IgD-negative memory B cell (primary cell): ENCODE measurements at regions not wholly inside any gene's neighbourhood (a gene's known extent, or its start where the extent isn't known, plus 50 kb on each side); places are given as distances from the start of the nearest gene placed in this dataset.
A peak's percentile ranks its signal among the peaks of the same experiment; 100 is the strongest.
"Not testable (repeated sequence)": the region's sequence is repeated elsewhere in the genome, so short reads cannot be mapped to it uniquely, and the experiment has no call there.

ENCODE experiments used
- H3K27ac Mint-ChIP-seq, 3 donors: one replicate each; pipeline ENCODE4 v1.8.0; 2020 to 2022; ENCODE audit warnings: mild to moderate bottlenecking in 3 of 3, mixed read lengths in 3 of 3, moderate library complexity in 1 of 3
- H3K27me3 Mint-ChIP-seq: one replicate; pipeline ENCODE4 v1.8.0; 2021; ENCODE audit warnings: mixed read lengths
- H3K36me3 Mint-ChIP-seq: one replicate; pipeline ENCODE4 v1.8.0; 2020; ENCODE audit warnings: mild to moderate bottlenecking, mixed read lengths
- H3K4me1 Mint-ChIP-seq, 3 donors: one replicate each; pipeline ENCODE4 v1.8.0; 2020 to 2022; ENCODE audit warnings: mixed read lengths in 3 of 3, mild to moderate bottlenecking in 1 of 3
- H3K4me3 Mint-ChIP-seq, 4 donors: one replicate each; pipeline ENCODE4 v1.8.0; 2020 to 2022; ENCODE audit warnings: mild to moderate bottlenecking in 4 of 4, mixed read lengths in 4 of 4, moderate library complexity in 3 of 4
- H3K9me3 Mint-ChIP-seq, 3 donors: one replicate each; pipeline ENCODE4 v1.8.0; 2020 to 2021; ENCODE audit warnings: mixed read lengths in 3 of 3, mild to moderate bottlenecking in 1 of 3

DNA sequence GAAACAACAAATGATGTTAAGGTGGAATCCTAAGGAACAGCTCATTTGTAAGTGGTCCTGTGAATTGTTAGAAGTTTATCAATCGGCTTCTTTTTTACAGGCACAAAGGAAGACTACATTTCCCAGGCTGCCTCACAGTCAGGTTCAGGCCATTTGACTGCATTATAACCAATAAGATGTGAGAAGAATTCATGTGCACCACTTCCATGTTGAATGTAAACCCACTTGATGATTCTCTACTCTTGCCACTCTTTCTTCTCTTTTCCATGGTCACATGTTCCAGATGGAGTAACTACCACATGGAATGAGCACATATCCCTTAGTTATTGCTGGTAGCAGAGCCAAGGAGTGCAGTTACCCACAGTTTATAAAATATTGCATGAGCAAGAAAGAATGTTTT is 67.1 kb upstream of the GZMB start:
- Mint-ChIP-seq H3K27me3 (no peaks in the 10 kb centered on the region), H3K9me3 (no peaks in the 10 kb centered on the region), H3K4me1 (peaks cover 35 to 62% (median 43%) of the 10 kb centered on the region in 3 donors), H3K36me3 (no peaks in the 10 kb centered on the region), H3K27ac (peak overlapping the region in 1 of 3 donors; percentile 43), H3K4me3 (no peak overlapping the region)

DNA sequence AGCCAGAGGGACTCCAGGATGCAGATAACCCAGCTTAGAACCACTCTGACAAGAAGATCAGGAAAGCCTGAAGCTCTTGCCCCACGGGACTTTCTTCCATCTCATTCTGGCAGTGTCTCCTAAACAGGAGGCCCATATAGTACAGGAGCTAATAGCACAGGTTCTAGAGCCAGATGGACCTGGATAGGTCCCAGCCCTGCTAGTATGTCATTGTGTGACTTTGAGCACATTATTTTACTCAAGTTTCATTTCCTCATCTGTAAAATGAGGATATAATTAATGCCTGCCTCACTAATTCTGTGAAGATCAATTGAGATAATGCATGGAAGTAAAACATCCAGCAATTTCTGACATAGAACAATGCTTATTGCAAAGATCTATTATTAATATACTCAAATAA is 66.5 kb upstream of the GZMB start:
- peak overlapping the region in 2 of 3 donors; percentile 40 to 43 for H3K27ac Mint-ChIP-seq
- peak overlapping the region in 2 of 4 donors; percentile 33 to 41 for H3K4me3 Mint-ChIP-seq
- peaks cover 30 to 56% (median 37%) of the 10 kb centered on the region in 3 donors for H3K4me1 Mint-ChIP-seq
- no peaks in the 10 kb centered on the region for H3K27me3 Mint-ChIP-seq
- H3K36me3 Mint-ChIP-seq: no peaks in the 10 kb centered on the region
- no peaks in the 10 kb centered on the region for H3K9me3 Mint-ChIP-seq

DNA sequence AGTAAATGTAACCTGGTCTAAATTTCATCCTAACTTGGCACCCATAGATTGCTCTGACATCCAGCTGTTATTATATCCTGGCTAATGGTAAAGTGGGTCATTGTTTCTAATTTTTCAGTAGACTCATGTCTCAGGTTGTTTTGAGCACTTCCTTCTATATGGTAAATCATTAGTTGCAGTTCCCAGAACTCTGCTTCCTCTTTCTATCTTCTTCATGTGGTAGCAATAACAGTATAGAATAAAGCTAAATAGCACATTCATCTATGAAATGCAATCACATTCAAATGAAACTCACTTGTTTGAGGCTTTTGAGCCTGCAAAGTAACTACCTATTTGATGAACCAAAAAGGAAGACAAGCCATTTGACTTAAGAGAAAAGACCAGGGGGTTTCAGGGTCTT is 65.1 kb upstream of the GZMB start:
- Mint-ChIP-seq H3K9me3 (no peaks in the 10 kb centered on the region), H3K4me1 (peaks cover 18 to 41% (median 27%) of the 10 kb centered on the region in 3 donors), H3K4me3 (peak overlapping the region in 1 of 4 donors; percentile 13), H3K27ac (peak overlapping the region in 1 of 3 donors; percentile 64), H3K36me3 (no peaks in the 10 kb centered on the region), H3K27me3 (no peaks in the 10 kb centered on the region)

DNA sequence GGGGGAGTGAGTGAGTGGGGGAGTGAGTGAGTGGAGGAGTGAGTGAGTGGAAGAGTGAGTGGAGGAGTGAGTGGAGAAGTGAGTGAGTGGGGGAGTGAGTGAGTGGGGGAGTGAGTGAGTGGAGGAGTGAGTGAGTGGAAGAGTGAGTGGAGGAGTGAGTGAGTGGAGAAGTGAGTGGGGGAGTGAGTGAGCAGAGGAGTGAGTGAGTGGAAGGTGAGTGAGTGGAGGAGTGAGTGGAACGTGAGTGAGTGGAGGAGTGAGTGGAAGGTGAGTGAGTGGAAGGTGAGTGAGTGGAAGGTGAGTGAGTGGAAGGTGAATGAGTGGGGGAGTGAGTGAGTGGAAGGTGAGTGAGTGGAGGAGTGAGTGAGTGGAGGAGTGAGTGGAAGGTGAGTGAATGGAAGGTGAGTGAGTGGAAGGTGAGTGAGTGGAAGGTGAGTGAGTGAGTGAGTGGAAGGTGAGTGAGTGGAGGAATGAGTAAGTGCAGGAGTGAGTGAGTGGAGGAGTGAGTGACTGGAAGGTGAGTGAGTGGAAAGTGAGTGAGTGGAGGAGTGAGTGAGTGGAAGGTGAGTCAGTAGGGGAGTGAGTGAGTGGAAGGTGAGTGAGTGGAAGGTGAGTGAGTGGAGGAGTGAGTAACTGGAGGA is 62.4 kb upstream of the GZMB start:
- H3K9me3 Mint-ChIP-seq, H3K27me3 Mint-ChIP-seq, H3K36me3 Mint-ChIP-seq, H3K27ac Mint-ChIP-seq, H3K4me3 Mint-ChIP-seq: not testable (repeated sequence)
- H3K4me1 Mint-ChIP-seq: peaks cover 18 to 34% (median 24%) of the 10 kb centered on the region in 3 donors

- Mint-ChIP-seq H3K4me1 (peaks cover 15 to 30% (median 20%) of the 10 kb centered on the region in 3 donors), H3K27me3 (no peaks in the 10 kb centered on the region), H3K27ac (no peak overlapping the region), H3K4me3 (no peak overlapping the region), H3K36me3 (no peaks in the 10 kb centered on the region), H3K9me3 (no peaks in the 10 kb centered on the region)
Observed at GRCh38 chr14:24695265-24696241, 61.6 kb upstream of the GZMB start.

- no peak overlapping the region for H3K27ac Mint-ChIP-seq
- peaks cover 12 to 22% (median 14%) of the 10 kb centered on the region in 3 donors for H3K4me1 Mint-ChIP-seq
- H3K27me3 Mint-ChIP-seq: no peaks in the 10 kb centered on the region
- H3K4me3 Mint-ChIP-seq: no peak overlapping the region
- no peaks in the 10 kb centered on the region for H3K36me3 Mint-ChIP-seq
- no peaks in the 10 kb centered on the region for H3K9me3 Mint-ChIP-seq
Observed at GRCh38 chr14:24694680-24695079, 60.7 kb upstream of the GZMB start.

DNA sequence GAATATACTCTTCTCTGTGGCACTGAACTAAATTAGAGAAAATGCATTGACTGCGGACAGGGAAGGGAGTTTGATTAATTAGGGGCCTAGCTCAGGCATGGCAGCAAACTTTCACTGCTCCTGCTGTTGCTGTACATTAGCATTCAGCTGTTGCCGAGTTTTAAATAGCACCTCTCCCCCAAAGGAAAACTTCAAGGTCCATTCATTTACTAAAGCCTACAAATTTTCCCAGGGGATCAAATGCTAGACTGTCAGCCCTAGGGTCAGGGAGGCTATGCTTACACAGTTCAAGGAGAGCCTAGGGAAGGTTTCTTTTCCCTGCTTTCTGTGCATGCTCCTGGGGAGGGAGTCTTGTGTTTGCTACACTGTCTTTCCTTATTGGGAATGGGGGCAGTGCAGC is 60.0 kb upstream of the GZMB start:
- H3K4me1 Mint-ChIP-seq: peaks cover 8 to 16% (median 9%) of the 10 kb centered on the region in 3 donors
- H3K36me3 Mint-ChIP-seq: no peaks in the 10 kb centered on the region
- H3K27ac Mint-ChIP-seq: peak overlapping the region in 1 of 3 donors; percentile 30
- H3K27me3 Mint-ChIP-seq: no peaks in the 10 kb centered on the region
- H3K4me3 Mint-ChIP-seq: no peak overlapping the region
- H3K9me3 Mint-ChIP-seq: no peaks in the 10 kb centered on the region

- peaks cover 4 to 11% (median 6%) of the 10 kb centered on the region in 3 donors for H3K4me1 Mint-ChIP-seq
- no peak overlapping the region for H3K4me3 Mint-ChIP-seq
- no peaks in the 10 kb centered on the region for H3K9me3 Mint-ChIP-seq
- no peaks in the 10 kb centered on the region for H3K36me3 Mint-ChIP-seq
- no peak overlapping the region for H3K27ac Mint-ChIP-seq
- H3K27me3 Mint-ChIP-seq: no peaks in the 10 kb centered on the region
Observed at GRCh38 chr14:24693353-24693737, 59.4 kb upstream of the GZMB start.

- Mint-ChIP-seq H3K9me3 (no peaks in the 10 kb centered on the region), H3K27me3 (no peaks in the 10 kb centered on the region), H3K4me3 (peak overlapping the region in 1 of 4 donors; percentile 14), H3K4me1 (peaks cover 4 to 7% (median 6%) of the 10 kb centered on the region in 3 donors), H3K27ac (no peak overlapping the region), H3K36me3 (no peaks in the 10 kb centered on the region)
Observed at GRCh38 chr14:24692382-24693352, 58.7 kb upstream of the GZMB start.

DNA sequence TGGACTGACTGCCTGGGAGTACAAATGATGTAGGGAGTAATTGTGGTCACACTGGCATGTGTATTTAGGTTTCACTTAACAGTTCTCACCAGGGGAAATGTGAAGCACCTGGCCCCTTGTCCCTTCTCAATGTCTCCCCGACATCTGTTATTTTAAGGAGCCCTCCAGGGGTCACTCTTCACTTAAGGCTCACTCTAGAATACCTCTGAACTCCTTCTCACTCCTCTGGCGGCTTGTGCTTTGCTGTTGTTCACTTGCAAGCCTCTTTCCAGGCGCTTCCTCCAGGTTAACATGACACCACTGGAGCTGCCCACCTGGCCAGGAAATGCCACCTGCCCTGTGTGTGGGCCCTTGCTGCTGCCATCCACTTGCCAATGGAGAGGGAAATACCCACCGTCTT is 56.5 kb upstream of the GZMB start:
- no peak overlapping the region for H3K4me3 Mint-ChIP-seq
- H3K9me3 Mint-ChIP-seq: no peaks in the 10 kb centered on the region
- H3K27ac Mint-ChIP-seq: no peak overlapping the region

DNA sequence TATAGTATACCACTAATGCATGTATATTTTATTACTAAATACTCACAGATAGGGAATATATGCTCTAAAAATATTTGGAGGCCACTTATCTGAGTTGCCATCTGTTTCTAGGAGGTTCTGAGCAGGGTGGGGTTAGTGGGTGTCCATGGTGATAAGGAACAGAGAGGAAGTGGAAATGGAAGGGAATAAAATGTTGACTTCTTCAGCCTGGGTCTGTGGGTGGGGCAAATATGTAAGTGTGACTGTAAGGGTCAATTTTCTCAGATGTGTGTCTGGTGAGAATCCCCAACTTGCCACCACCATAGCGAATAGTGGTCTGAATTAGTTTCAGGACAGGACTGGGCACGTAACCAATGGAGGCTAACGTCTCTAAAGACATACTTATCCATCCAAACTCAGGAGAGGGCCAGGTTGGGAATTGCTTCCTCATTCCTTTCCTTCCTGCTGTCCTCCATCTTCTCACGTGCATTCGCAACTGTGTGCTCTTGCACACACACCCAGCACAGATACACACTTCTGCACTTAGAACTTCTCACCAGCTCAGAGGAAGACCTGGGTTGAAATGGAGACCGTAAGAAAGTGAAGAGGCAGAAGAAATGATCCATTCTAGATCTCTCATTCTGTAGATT is 54.2 kb upstream of the GZMB start:
- Mint-ChIP-seq H3K27ac (no peak overlapping the region), H3K4me1 (peaks cover 0 to 2% (median 2%) of the 10 kb centered on the region in 3 donors), H3K27me3 (peaks cover 4% of the 10 kb centered on the region), H3K36me3 (no peaks in the 10 kb centered on the region), H3K9me3 (no peaks in the 10 kb centered on the region), H3K4me3 (no peak overlapping the region)

More for the DNA sequence above, 56.5 kb upstream of the GZMB start:
- no peaks in the 10 kb centered on the region for H3K36me3 Mint-ChIP-seq
- H3K4me1 Mint-ChIP-seq: peaks cover 4 to 7% (median 6%) of the 10 kb centered on the region in 3 donors
- H3K27me3 Mint-ChIP-seq: peaks cover 4% of the 10 kb centered on the region
